Upper lobe of left lung (tissue), 4 donors: ENCODE measurements at regions not wholly inside any gene's neighbourhood (a gene's known extent, or its start where the extent isn't known, plus 50 kb on each side); places are given as distances from the start of the nearest gene placed in this dataset.

Experiments
- EP300 ChIP-seq, 4 donors: sonication (generic); formaldehyde crosslinking; IDR thresholded peaks; one replicate each; pipeline ENCODE4 v1.5.1; 2017; ENCODE audit warnings: antibody characterized with exemption in 4 of 4, control low read depth in 2 of 4
- POLR2A ChIP-seq, 4 donors: fragments of 450-650 bp; IDR thresholded peaks; one replicate each; pipeline ENCODE4 v1.5.1; 2016 to 2017; ENCODE audit warnings: antibody characterized with exemption in 4 of 4, mild to moderate bottlenecking in 2 of 4
- POLR2AphosphoS5 ChIP-seq, 2 donors: sonication (generic); formaldehyde crosslinking; IDR thresholded peaks; one replicate each; pipeline ENCODE4 v1.5.1; 2017; ENCODE audit warnings: antibody characterized with exemption in 2 of 2
- TF ChIP-seq, protein P1 (sequence below), 6 experiments: fragments of 450-650 bp in 4 of 6; fragments of 200-600 bp in 2 of 6; sonication (generic) in 2 of 6; IDR thresholded peaks; one replicate each; pipeline ENCODE4 v1.5.1; 2016 to 2019; ENCODE audit warnings: antibody characterized with exemption in 6 of 6

DNA sequence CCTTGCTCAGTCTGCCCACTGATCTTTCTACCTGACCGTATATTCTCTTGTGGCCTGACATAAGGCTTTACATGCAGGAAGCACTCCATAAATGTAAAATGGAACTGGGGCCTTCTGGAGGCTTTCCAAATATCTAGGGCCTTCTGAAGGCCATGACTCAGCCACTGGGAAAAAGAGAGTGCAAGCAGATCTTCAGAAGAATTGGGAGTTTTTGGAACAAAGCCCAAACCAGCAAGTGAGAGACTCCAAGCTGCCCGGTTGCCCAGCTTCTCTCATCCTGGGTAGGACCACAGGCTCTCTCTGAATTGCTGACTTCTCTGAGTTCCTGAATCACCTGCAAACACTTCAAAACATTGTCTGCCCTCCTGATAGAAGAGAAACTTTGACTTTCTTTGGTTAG is 107.9 kb upstream of the BMAL1 start:
- TF ChIP-seq, protein P1, sequence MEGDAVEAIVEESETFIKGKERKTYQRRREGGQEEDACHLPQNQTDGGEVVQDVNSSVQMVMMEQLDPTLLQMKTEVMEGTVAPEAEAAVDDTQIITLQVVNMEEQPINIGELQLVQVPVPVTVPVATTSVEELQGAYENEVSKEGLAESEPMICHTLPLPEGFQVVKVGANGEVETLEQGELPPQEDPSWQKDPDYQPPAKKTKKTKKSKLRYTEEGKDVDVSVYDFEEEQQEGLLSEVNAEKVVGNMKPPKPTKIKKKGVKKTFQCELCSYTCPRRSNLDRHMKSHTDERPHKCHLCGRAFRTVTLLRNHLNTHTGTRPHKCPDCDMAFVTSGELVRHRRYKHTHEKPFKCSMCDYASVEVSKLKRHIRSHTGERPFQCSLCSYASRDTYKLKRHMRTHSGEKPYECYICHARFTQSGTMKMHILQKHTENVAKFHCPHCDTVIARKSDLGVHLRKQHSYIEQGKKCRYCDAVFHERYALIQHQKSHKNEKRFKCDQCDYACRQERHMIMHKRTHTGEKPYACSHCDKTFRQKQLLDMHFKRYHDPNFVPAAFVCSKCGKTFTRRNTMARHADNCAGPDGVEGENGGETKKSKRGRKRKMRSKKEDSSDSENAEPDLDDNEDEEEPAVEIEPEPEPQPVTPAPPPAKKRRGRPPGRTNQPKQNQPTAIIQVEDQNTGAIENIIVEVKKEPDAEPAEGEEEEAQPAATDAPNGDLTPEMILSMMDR (IDR thresholded peaks at IDR 0.05) = no peak
- TF ChIP-seq POLR2A (IDR thresholded peaks at IDR 0.05) = no peak
- TF ChIP-seq POLR2AphosphoS5 (IDR thresholded peaks at IDR 0.05) = no peak
- no peak for TF ChIP-seq EP300 (IDR thresholded peaks at IDR 0.05)
